ENCODE measurements at regions not wholly inside any gene's neighbourhood (a gene's known extent, or its start where the extent isn't known, plus 50 kb on each side); places are given as distances from the start of the nearest gene placed in this dataset.

- Histone ChIP-seq H2BK120ac (ENCODE audit: low read depth, low read length) (no peak overlapping the region), H2BK12ac (ENCODE audit: low read length in 2 of 2) (no peak overlapping the region), H3K18ac (ENCODE audit: low read depth in 1 of 2, low read length in 2 of 2) (no peak overlapping the region), H3K36me3 (ENCODE audit: control insufficient read depth in 1 of 2, insufficient read depth in 2 of 2, low read depth in 1 of 2, low read length in 2 of 2) (no peaks in the 10 kb centered on the region), H3K27ac (ENCODE audit: low read length, poor library complexity, severe bottlenecking) (no peak overlapping the region), H2BK5ac (ENCODE audit: low read depth, low read length, poor library complexity, severe bottlenecking) (no peak overlapping the region), H3K14ac (ENCODE audit: low read length in 2 of 2) (no peak overlapping the region), H3K9me3 (ENCODE audit: control insufficient read depth, low read length) (peaks cover 37% of the 10 kb centered on the region), H3K27me3 (ENCODE audit: control insufficient read depth in 1 of 2, insufficient read depth in 1 of 2, low read length in 2 of 2) (peaks cover 32 to 36% of the 10 kb centered on the region in 2 experiments), H3K9ac (ENCODE audit: low read length) (no peak overlapping the region), H3K23ac (ENCODE audit: low read length in 2 of 2) (no peak overlapping the region), H2AK5ac (ENCODE audit: low read length, severe bottlenecking) (no peak overlapping the region), H3K79me1 (replicated peaks; ENCODE audit: low read length, poor library complexity, severe bottlenecking) (no peaks in the 10 kb centered on the region), H3K4me1 (ENCODE audit: control insufficient read depth, insufficient read depth, low read depth, low read length) (peaks cover 5% of the 10 kb centered on the region), H3K4me3 (ENCODE audit: insufficient read depth in 1 of 2, low read depth in 1 of 2, low read length in 2 of 2) (no peak overlapping the region), H2BK15ac (ENCODE audit: low read depth, poor library complexity, severe bottlenecking) (no peak overlapping the region), H4K91ac (ENCODE audit: low read length) (no peak overlapping the region), H3K4me2 (ENCODE audit: low read length, poor library complexity, severe bottlenecking) (no peak overlapping the region), H3K4ac (ENCODE audit: low read depth in 1 of 2, low read length in 2 of 2) (no peak overlapping the region), H2AFZ (ENCODE audit: low read depth, low read length) (no peak overlapping the region), H4K8ac (ENCODE audit: low read length) (no peak overlapping the region)
- no peak for DNase-seq
- WGBS: 96% methylated on average over 2 of the region's 2 CpGs
Measured at GRCh38 chr2:120667981-120668380, 67.7 kb upstream of the GLI2 start.

DNA sequence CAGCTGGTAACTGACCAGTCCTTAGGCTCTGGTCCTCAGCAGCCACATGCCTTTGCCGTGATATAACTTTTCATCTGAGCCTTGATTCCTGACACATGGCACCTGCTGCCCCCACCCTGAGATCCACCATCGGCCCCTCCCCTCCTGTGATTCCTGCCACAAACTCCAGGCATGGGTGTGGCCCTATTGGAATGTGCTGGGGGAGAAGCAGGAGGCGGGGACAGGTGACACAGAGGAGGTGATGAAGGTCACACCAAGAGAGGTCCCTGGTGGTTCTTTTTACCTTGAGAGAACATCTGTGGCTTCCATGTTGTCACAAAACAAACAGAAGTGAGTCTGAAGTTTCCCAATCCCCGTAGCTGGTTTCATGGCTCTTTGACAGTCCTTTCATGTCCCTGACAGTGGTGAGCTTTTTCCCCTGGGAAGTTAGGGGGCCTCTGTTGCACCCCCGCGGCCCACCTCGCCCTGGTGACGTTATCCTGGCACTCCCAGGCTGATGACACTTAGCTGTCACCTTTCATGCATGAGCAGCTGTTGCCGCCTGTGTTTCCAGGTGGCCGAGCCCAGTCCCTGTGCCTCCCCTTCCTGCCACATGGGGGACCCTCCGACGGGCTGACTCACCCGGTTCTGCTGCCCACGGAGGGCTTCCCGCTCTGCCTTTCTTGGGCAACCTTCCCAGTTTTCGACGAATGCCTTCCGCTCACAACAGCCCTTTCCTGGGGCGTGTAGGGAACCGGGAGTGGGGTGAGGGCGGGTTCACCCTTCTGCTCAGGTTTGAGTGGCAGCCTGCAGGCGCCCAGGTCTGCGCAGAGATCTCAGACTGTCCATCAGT lies 66.3 kb upstream of the GLI2 start:
- peaks cover 44 to 47% of the 10 kb centered on the region in 2 experiments for H3K27me3 ChIP-seq (ENCODE audit: control insufficient read depth in 1 of 2, insufficient read depth in 1 of 2, low read length in 2 of 2)
- no peak overlapping the region for H2AK5ac ChIP-seq (ENCODE audit: low read length, severe bottlenecking)
- peak; percentile 12 for DNase-seq
- no peak overlapping the region for H3K18ac ChIP-seq (ENCODE audit: low read depth in 1 of 2, low read length in 2 of 2)
- no peak overlapping the region for H4K91ac ChIP-seq (ENCODE audit: low read length)
- H2BK120ac ChIP-seq (ENCODE audit: low read depth, low read length): no peak overlapping the region
- H2AFZ ChIP-seq (ENCODE audit: low read depth, low read length): no peak overlapping the region
- H3K23ac ChIP-seq (ENCODE audit: low read length in 2 of 2): no peak overlapping the region
- WGBS: 33% methylated on average over 22 of the region's 23 CpGs
- H3K4ac ChIP-seq (ENCODE audit: low read depth in 1 of 2, low read length in 2 of 2): no peak overlapping the region
- no peak overlapping the region for H2BK12ac ChIP-seq (ENCODE audit: low read length in 2 of 2)
- H3K14ac ChIP-seq (ENCODE audit: low read length in 2 of 2): peak overlapping the region in 1 of 2 experiments; percentile 36
- H3K9me3 ChIP-seq (ENCODE audit: control insufficient read depth, low read length): peaks cover 37% of the 10 kb centered on the region
- H3K79me1 ChIP-seq (replicated peaks; ENCODE audit: low read length, poor library complexity, severe bottlenecking): no peaks in the 10 kb centered on the region
- H4K8ac ChIP-seq (ENCODE audit: low read length): no peak overlapping the region
- H3K4me1 ChIP-seq (ENCODE audit: control insufficient read depth, insufficient read depth, low read depth, low read length): peaks cover 5% of the 10 kb centered on the region
- no peaks in the 10 kb centered on the region for H3K36me3 ChIP-seq (ENCODE audit: control insufficient read depth in 1 of 2, insufficient read depth in 2 of 2, low read depth in 1 of 2, low read length in 2 of 2)
- no peak overlapping the region for H2BK15ac ChIP-seq (ENCODE audit: low read depth, poor library complexity, severe bottlenecking)
- H3K9ac ChIP-seq (ENCODE audit: low read length): no peak overlapping the region
- H3K27ac ChIP-seq (ENCODE audit: low read length, poor library complexity, severe bottlenecking): no peak overlapping the region
- H3K4me3 ChIP-seq (ENCODE audit: insufficient read depth in 1 of 2, low read depth in 1 of 2, low read length in 2 of 2): no peak overlapping the region
- no peak overlapping the region for H3K4me2 ChIP-seq (ENCODE audit: low read length, poor library complexity, severe bottlenecking)
- H2BK5ac ChIP-seq (ENCODE audit: low read depth, low read length, poor library complexity, severe bottlenecking): no peak overlapping the region

GRCh38 chr2:120669971-120670370 lies 65.7 kb upstream of the GLI2 start:
- Histone ChIP-seq H3K27ac (ENCODE audit: low read length, poor library complexity, severe bottlenecking) (no peak overlapping the region), H3K9ac (ENCODE audit: low read length) (no peak overlapping the region), H3K4me1 (ENCODE audit: control insufficient read depth, insufficient read depth, low read depth, low read length) (peaks cover 5% of the 10 kb centered on the region), H2BK12ac (ENCODE audit: low read length in 2 of 2) (no peak overlapping the region), H2AFZ (ENCODE audit: low read depth, low read length) (no peak overlapping the region), H3K27me3 (ENCODE audit: control insufficient read depth in 1 of 2, insufficient read depth in 1 of 2, low read length in 2 of 2) (peaks cover 48 to 52% of the 10 kb centered on the region in 2 experiments), H2BK5ac (ENCODE audit: low read depth, low read length, poor library complexity, severe bottlenecking) (no peak overlapping the region), H3K14ac (ENCODE audit: low read length in 2 of 2) (no peak overlapping the region), H3K9me3 (ENCODE audit: control insufficient read depth, low read length) (peaks cover 32% of the 10 kb centered on the region), H3K36me3 (ENCODE audit: control insufficient read depth in 1 of 2, insufficient read depth in 2 of 2, low read depth in 1 of 2, low read length in 2 of 2) (no peaks in the 10 kb centered on the region), H4K8ac (ENCODE audit: low read length) (no peak overlapping the region), H3K4me3 (ENCODE audit: insufficient read depth in 1 of 2, low read depth in 1 of 2, low read length in 2 of 2) (no peak overlapping the region), H3K18ac (ENCODE audit: low read depth in 1 of 2, low read length in 2 of 2) (no peak overlapping the region), H3K23ac (ENCODE audit: low read length in 2 of 2) (no peak overlapping the region), H2BK120ac (ENCODE audit: low read depth, low read length) (no peak overlapping the region), H4K91ac (ENCODE audit: low read length) (no peak overlapping the region), H3K4ac (ENCODE audit: low read depth in 1 of 2, low read length in 2 of 2) (no peak overlapping the region), H2BK15ac (ENCODE audit: low read depth, poor library complexity, severe bottlenecking) (no peak overlapping the region), H3K79me1 (replicated peaks; ENCODE audit: low read length, poor library complexity, severe bottlenecking) (no peaks in the 10 kb centered on the region), H3K4me2 (ENCODE audit: low read length, poor library complexity, severe bottlenecking) (no peak overlapping the region), H2AK5ac (ENCODE audit: low read length, severe bottlenecking) (no peak overlapping the region)
- 80% methylated on average over 12 of the region's 12 CpGs for WGBS
- no peak for DNase-seq

GRCh38 chr2:120670371-120670770 lies 65.3 kb upstream of the GLI2 start:
- no peak overlapping the region for H2AK5ac ChIP-seq (ENCODE audit: low read length, severe bottlenecking)
- H3K23ac ChIP-seq (ENCODE audit: low read length in 2 of 2): no peak overlapping the region
- WGBS: 90% methylated on average over 12 of the region's 12 CpGs
- peaks cover 8% of the 10 kb centered on the region for H3K4me1 ChIP-seq (ENCODE audit: control insufficient read depth, insufficient read depth, low read depth, low read length)
- H3K36me3 ChIP-seq (ENCODE audit: control insufficient read depth in 1 of 2, insufficient read depth in 2 of 2, low read depth in 1 of 2, low read length in 2 of 2): no peaks in the 10 kb centered on the region
- no peak overlapping the region for H3K9ac ChIP-seq (ENCODE audit: low read length)
- no peak overlapping the region for H2BK120ac ChIP-seq (ENCODE audit: low read depth, low read length)
- H3K27me3 ChIP-seq (ENCODE audit: control insufficient read depth in 1 of 2, insufficient read depth in 1 of 2, low read length in 2 of 2): peaks cover 51 to 52% of the 10 kb centered on the region in 2 experiments
- no peak overlapping the region for H3K4ac ChIP-seq (ENCODE audit: low read depth in 1 of 2, low read length in 2 of 2)
- peaks cover 30% of the 10 kb centered on the region for H3K9me3 ChIP-seq (ENCODE audit: control insufficient read depth, low read length)
- H3K14ac ChIP-seq (ENCODE audit: low read length in 2 of 2): no peak overlapping the region
- H4K8ac ChIP-seq (ENCODE audit: low read length): no peak overlapping the region
- H3K79me1 ChIP-seq (replicated peaks; ENCODE audit: low read length, poor library complexity, severe bottlenecking): no peaks in the 10 kb centered on the region
- no peak overlapping the region for H2AFZ ChIP-seq (ENCODE audit: low read depth, low read length)
- H2BK5ac ChIP-seq (ENCODE audit: low read depth, low read length, poor library complexity, severe bottlenecking): no peak overlapping the region
- H3K27ac ChIP-seq (ENCODE audit: low read length, poor library complexity, severe bottlenecking): no peak overlapping the region
- no peak for DNase-seq
- no peak overlapping the region for H2BK12ac ChIP-seq (ENCODE audit: low read length in 2 of 2)
- H3K4me2 ChIP-seq (ENCODE audit: low read length, poor library complexity, severe bottlenecking): no peak overlapping the region
- H3K18ac ChIP-seq (ENCODE audit: low read depth in 1 of 2, low read length in 2 of 2): no peak overlapping the region
- no peak overlapping the region for H2BK15ac ChIP-seq (ENCODE audit: low read depth, poor library complexity, severe bottlenecking)
- no peak overlapping the region for H4K91ac ChIP-seq (ENCODE audit: low read length)
- H3K4me3 ChIP-seq (ENCODE audit: insufficient read depth in 1 of 2, low read depth in 1 of 2, low read length in 2 of 2): no peak overlapping the region

Data from mesenchymal stem cell (in vitro differentiated cells and primary cell).